ENCODE measurements at regions not wholly inside any gene's neighbourhood (a gene's known extent, or its start where the extent isn't known, plus 50 kb on each side); places are given as distances from the start of the nearest gene placed in this dataset.
"Not testable (repeated sequence)": the region's sequence is repeated elsewhere in the genome, so short reads cannot be mapped to it uniquely, and the experiment has no call there.

DNA sequence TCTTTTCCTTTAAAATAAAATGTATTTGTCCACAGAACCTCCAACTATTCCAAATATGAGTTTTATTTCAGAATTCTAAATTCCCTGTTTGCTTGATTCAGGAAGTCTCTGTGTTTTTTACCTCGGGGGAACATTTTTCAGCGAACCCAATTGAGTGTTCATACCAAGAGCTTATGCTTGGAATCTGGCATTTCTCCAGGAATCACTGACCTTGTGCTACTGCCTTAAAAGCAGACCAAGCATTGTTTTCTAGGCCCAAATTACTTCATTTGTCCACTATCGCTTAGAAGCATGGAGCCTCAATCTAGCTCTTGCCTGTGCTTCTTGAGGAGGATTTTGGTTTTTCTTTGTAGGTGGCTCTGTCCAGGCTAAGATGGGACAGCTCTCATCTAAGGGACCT lies 59.4 kb downstream of the EBLN1 start:
- ATAC-seq (no peak), DNase-seq (ENCODE audit: low spot score) (no peak)
- intact Hi-C loops (cut with DNase I), result no loop called here

DNA sequence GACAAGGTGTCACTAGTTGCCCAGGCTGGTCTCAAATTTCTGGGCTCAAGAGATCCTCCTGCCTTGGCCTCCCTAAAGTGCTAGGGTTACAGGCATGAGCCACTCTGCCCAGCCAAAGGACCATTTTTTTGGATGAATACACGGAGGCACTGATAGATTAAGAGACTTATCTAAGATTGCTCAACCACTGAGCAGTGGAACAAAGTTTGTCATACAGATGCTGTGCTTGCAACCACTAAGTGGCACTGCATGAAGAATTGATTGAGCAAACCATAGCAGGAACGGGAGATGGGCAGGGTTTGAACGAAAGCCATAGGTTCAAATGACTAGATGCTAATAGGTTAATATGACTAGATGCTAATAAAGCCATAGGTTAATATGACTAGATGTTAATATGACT lies 61.1 kb downstream of the EBLN1 start:
- DNase-seq (ENCODE audit: low spot score) (no peak), ATAC-seq (no peak)
- intact Hi-C loops (cut with DNase I), result no loop called here

DNA sequence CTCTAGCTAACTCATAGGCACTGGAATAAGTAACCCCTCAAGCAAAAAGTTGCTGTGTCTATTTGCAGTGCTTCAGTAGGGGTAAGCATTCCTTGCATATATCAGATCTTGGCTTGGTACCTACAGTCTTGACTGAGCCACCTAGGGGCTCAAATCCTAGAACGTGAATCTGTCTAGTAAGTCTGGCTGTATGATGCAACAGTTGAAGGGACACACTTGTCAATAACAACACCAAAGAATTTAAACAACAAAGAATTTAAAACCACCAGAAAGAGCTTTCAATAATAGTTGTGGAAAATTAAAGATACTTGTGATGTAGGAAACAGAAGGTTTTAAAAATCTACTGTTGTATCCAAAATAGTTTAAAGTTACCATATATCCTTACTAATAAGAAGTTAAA lies 65.4 kb downstream of the EBLN1 start:
- ATAC-seq (no peak), DNase-seq (ENCODE audit: low spot score) (no peak)
- intact Hi-C loops (cut with DNase I), result no loop called here

DNA sequence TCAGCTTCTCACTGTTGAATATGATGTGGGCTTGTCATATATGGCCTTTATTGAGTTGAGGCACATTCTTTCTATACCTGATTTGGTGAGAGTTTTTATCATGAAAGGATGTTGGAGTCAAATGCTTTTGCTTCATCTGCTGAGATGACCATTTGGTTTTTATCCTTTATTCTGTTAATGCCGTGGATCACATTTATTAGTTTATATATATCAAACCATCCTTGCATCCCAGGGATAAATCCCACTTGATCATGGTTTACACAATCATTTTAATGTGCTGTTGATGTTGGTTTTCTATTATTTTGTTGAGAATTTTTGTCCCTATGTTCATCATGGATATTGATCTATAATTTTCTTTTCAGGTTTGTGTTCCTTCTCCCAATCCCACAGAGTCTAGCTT lies 67.0 kb downstream of the EBLN1 start:
- DNase-seq (ENCODE audit: low spot score) (no peak), ATAC-seq (no peak)
- intact Hi-C loops (cut with DNase I), result no loop called here

DNA sequence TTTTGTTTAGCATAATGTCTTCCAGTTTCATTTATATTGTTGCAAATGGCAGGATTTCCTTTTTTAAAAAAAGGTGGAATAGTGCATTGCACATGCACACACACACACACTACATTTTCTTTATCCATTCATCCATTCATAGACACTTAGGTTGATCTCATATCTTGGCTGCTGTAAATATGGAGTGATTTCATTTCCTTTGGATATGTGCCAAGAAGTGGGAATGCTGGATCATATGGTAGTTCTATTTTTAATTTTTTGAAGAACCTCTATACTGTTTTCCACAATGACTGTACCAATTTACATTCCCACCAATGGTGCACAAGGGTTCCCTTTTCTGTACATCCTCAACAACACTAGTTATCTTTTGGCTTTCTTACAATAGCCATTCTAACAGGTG lies 68.9 kb downstream of the EBLN1 start:
- intact Hi-C loops (cut with DNase I), result no loop called here
- DNase-seq (ENCODE audit: low spot score) (no peak), ATAC-seq (no peak)

DNA sequence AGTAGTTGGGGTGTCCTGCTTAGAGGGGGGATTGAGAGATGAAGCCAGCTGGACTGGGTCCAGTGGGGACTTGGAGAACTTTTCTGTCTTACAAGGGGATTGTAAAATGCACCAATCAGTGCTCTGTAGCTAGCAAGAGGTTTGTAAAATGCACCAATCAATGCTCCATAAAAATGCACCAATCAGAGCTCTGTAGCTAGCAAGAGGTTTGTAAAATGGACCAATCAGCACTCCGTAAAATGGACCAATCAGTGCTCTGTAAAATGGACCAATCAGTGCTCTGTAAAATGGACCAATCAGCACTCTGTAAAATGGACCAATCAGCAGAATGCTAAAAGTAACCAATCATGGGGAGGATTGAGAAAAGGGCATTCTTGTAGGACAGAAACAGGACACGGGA lies 71.9 kb downstream of the EBLN1 start:
- ATAC-seq; intact Hi-C loops (cut with DNase I); DNase-seq (ENCODE audit: low spot score): not testable (repeated sequence)

DNA sequence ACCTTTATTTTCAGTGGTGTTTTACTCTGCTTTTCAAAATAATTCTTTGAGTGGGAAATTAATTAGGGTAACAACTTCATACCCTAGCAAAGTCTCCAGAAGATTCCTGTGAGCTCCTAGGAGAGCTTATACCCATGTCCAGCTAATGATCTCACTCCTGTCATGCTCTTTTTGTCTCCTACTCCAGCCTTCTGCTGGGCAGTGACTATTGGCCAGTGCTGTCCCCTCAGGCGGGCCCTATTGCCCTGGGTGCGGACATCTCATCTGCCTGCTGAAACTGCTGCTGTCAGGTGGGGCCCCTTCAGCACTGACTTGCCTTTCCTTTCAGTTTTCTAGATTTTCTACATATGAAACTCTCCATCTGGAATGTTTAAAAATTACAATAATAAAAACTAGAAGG lies 80.3 kb downstream of the EBLN1 start:
- intact Hi-C loops (cut with DNase I), result no loop called here
- DNase-seq (ENCODE audit: low spot score) (no peak), ATAC-seq (peak; percentile 62)

DNA sequence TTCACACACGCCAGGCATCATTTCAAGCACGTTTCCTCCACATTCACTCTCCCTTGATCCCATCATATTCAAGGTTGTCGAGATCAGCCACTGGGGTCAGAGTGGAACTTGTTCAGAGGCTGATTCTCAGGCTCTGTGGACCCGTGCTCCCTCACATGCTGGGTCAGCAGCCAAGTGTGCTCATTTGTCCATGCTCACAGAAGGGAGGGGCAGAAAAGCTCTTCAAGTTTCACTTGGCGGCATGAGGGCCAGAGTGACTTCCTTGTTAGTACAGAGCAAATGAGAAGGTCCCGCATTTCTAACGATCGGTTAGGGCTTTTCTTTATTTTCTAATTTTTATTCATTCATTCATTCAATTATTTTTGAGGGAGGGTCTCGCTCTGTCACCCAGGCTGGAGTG lies 82.2 kb downstream of the EBLN1 start:
- ATAC-seq (peak; percentile 34), DNase-seq (ENCODE audit: low spot score) (no peak)
- intact Hi-C loops (cut with DNase I), result no loop called here

DNA sequence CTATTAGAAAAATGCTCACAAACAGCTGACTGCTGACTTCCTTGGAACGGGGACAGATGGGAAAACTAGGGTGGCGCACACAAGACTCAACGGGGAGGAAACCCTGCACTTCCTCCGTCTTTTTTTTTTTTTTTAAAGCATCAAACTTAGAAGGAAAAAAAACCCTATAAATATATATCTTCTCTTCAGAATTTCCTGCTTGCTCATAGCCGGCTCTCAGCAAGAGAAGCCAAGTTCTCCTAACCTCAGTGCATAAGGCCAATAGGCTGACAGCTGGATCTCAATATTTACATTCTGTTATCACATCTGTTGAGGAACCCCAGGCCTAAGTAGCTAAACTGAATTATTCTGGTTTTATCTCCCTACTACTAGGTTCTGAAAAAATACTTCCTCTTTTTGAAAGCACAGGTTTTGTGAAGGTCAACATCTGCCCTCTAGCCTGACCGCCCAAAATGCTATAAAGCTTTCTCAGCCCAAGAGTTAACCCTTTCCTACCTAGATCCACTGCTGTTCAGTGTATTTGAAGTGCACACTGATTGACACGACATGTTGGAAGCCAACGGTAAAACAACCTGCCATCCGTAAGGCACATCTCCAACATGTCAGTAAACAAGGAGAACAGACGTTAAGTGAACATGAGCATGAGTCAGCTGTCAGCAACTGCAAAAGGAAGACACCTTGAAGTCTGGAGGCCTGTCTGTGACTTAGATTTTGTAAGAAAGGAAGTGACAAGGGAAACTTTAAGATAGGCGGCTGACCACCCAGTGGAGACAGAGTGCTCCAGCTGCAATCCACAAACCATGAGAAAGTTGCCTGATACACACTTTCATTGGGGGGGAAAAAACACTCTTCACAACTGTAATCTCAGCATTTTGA lies 83.8 kb downstream of the EBLN1 start:
- DNase-seq (ENCODE audit: low spot score) (no peak), ATAC-seq (no peak)
- intact Hi-C loops (cut with DNase I), result no loop called here

DNA sequence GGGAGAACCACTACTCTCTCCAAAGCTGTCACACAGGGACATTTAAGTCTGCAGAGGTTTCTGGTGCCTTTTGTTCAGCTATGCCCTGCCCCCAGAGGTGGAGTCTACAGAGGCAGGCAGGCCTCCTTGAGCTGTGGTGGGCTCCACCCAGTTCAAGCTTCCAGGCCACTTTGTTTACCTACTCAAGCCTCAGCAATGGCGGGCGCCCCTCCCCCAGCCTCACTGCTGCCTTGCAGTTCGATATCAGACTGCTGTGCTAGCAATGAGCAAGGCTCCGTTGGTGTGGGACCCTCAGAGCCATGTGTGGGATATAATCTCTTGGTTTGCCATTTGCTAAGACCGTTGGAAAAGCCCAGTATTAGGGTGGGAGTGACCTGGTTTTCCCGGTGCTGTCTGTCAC lies 87.0 kb downstream of the EBLN1 start:
- intact Hi-C loops (cut with DNase I); ATAC-seq; DNase-seq (ENCODE audit: low spot score): not testable (repeated sequence)

DNA sequence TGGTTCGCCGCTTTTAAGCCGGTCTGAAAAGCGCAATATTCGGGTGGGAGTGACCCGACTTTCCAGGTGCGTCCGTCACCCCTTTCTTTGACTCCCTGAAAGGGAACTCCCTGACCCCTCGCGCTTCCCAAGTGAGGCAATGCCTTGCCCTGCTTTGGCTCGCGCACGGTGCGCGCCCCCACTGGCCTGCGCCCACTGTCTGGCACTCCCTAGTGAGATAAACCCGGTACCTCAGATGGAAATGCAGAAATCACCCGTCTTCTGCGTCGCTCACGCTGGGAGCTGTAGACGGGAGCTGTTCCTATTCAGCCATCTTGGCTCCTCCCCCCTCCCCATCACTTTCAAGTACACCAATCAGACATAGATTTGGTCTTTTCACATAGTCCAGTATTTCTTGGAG lies 88.2 kb downstream of the EBLN1 start:
- intact Hi-C loops (cut with DNase I); ATAC-seq; DNase-seq (ENCODE audit: low spot score): not testable (repeated sequence)

DNA sequence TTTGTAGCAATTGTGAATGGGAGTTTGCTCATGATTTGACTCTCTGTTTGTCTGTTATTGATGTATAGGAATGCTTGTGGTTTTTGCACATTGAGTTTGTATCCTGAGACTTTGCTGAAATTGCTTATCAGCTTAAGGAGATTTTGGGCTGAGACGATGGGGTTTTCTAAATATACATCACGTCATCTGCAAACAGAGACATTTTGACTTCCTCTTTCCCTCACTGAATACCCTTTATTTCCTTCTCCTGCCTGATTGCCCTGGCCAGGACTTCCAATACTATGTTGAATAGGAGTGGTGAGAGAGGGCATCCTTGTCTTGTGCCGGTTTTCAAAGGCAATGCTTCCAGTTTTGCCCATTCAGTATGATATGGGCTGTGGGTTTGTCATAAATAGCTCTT lies 96.6 kb downstream of the EBLN1 start:
- intact Hi-C loops (cut with DNase I); DNase-seq (ENCODE audit: low spot score); ATAC-seq: not testable (repeated sequence)

DNA sequence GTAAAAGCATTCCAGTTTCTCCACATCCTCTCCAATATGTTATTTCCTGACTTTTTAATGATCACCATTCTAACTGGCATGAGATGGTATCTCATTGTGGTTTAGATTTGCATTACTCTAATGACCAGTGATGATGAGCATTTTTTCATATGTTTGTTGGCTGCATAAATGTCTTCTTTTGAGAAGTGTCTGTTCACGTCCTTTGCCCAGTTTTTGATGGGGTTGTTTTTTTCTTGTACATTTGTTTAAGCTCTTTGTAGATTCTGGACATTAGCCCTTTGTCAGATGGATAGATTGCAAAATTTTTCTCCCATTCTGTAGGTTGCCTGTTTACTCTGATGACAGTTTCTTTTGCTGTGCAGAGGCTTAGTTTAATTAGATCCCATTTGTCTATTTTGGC lies 97.7 kb downstream of the EBLN1 start:
- DNase-seq (ENCODE audit: low spot score); intact Hi-C loops (cut with DNase I); ATAC-seq: not testable (repeated sequence)

DNA sequence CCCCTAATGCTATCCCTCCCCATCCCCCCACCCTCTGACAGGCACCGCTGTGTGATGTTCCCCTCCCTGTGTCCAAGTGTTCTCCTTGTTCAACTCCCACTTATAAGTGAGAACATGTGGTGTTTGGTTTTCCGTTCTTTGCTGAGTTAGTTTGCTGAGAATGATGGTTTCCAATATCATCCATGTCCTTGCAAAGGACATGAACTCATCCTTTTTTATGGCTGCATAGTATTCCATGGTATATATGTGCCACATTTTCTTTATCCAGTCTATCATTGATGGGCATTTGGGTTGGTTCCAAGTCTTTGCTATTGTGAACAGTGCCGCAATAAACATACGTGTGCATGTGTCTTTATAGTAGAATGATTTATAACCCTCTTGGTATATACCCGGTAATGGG lies 98.2 kb downstream of the EBLN1 start:
- intact Hi-C loops (cut with DNase I); ATAC-seq; DNase-seq (ENCODE audit: low spot score): not testable (repeated sequence)

DNA sequence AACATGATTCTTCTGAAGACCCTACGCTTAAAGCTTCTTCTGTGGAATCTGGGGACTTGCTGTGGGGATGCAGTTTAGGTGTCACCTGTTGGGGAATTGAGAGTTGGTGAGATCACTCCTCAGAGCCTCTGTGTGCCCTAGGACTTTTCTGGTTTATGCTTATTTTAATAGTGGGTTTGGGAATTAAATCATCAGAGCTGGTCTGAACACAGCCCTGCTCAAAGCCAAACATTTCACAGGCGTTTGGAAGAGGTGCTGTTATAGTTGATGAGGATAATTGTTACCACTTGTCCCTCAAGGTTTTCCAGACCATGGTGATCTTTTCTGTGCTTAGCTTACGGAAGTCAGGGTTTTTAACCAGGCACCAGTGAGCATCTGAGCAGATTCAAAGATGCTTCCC lies 106.1 kb downstream of the EBLN1 start:
- DNase-seq (ENCODE audit: low spot score) (no peak), ATAC-seq (peak; percentile 28)
- intact Hi-C loops (cut with DNase I), result no loop called here

DNA sequence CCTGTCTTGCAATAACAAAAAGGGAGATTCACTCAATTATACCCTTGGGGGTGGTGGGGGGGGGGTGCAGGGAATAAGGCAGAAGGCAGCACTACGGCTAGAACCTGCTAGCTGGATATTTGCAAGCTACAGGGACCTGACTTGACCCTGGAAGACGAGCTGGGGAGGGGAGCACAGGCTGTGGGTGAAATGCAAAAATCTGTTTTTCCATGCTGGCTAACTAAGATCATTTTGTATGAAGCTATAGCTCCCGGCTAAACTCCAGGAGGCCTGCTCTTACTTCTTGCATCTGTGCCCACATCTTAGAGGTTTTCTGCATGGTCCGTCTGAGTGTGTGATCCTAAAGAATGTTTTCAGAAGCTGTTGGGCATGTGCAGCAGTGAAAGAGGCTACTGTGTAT lies 106.6 kb downstream of the EBLN1 start:
- DNase-seq (ENCODE audit: low spot score), result no peak
- ATAC-seq, result no peak
- intact Hi-C loops (cut with DNase I), result no loop called here

DNA sequence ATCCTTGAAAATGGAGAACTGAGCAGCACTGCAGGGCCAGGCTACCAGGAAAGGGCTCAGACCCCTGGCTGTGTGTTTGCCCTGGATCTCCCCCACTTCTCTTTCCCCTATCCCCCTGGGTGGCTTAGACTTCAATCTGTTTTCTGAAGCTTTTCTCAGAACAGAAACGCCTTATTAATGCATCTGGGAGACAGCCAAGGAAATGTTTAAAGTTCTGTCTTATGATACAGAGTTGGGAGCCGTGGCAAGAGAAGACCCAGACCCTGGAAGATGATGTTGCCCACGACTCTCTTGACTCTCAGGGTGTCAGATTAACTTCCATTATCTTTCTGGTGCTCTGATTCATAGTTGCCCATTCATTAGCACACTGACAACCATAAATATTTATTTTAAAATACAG lies 107.1 kb downstream of the EBLN1 start:
- DNase-seq (ENCODE audit: low spot score), result no peak
- intact Hi-C loops (cut with DNase I), result no loop called here
- no peak for ATAC-seq

DNA sequence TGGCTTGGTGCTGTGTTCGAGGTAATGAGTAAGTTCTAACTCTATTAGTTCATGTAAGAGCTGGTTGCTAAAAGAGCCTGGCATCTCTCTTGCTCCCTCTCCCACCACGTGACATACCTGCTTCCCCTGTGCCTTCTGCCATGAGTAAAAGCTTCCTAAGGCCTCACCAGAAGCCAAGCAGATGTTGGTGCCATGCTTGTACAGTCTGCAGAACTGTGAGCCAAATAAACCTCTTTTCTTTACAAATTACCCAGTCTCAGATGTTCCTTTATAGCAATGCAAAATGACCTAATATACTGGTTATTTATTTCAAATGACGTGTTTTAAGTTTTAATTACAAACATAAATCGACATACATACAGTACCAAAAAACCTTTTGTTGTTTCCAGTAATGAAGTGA lies 101.7 kb upstream of the DNAJC1 start:
- ATAC-seq (no peak), DNase-seq (ENCODE audit: low spot score) (no peak)
- intact Hi-C loops (cut with DNase I), result no loop called here

DNA sequence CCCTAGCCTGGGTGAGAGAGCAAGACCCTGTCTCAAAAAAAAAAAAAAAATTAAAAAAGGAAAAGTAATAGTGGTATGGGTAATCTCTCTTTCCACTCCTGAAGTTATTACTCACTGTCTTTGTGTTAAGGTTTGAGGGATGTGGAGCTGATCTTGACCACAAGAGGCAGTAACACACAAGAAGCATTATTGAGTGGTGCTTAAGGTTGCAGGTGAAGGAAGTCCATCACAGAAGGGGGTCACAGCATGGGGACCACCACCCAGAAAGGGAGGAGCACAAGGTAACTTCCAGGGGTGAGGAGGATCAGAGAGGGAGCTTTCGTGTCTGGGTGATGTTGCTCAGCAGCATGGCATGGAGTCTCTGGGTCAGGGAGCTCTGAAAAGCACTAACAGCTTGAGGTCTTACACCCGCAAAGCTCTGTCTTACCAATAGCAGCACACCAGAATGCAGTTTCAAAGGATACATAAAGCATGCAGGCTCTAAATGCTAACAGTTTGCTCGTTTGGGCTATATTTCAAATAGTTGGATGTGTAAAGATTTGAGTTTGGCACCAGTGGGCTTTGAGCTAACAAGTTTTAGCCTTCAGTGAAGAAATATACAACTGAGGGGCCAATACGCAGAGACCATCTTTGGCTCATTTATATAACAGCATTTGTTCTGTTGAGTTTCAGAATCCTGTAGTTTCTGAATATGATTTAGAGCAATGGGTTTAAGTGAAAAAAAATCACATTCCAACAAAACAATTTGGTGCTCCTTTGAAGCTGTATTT lies 100.4 kb upstream of the DNAJC1 start:
- no peak for ATAC-seq
- DNase-seq (ENCODE audit: low spot score), result no peak
- intact Hi-C loops (cut with DNase I), result no loop called here

DNA sequence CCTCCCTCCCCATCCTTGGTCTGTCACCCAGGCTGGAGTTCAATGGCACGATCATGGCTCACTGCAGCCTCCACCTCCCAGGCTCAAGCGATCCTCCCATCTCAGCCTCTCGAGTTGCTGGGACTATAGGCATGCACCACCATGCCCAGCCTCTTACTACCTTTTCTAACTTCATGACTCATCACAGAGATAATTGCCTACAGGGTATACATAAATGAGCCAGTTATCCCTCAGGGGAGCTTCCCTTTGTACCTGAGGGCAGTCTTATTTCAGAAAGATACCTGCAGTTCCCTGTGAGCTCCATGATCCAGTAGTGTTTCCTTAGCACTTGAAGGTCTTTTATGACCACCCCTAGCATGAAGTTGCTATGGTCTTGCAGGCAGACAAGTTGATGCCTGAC lies 94.2 kb upstream of the DNAJC1 start:
- intact Hi-C loops (cut with DNase I), result no loop called here
- ATAC-seq (no peak), DNase-seq (ENCODE audit: low spot score) (no peak)
